ENCODE measurements at regions not wholly inside any gene's neighbourhood (a gene's known extent, or its start where the extent isn't known, plus 50 kb on each side); places are given as distances from the start of the nearest gene placed in this dataset.

DNA sequence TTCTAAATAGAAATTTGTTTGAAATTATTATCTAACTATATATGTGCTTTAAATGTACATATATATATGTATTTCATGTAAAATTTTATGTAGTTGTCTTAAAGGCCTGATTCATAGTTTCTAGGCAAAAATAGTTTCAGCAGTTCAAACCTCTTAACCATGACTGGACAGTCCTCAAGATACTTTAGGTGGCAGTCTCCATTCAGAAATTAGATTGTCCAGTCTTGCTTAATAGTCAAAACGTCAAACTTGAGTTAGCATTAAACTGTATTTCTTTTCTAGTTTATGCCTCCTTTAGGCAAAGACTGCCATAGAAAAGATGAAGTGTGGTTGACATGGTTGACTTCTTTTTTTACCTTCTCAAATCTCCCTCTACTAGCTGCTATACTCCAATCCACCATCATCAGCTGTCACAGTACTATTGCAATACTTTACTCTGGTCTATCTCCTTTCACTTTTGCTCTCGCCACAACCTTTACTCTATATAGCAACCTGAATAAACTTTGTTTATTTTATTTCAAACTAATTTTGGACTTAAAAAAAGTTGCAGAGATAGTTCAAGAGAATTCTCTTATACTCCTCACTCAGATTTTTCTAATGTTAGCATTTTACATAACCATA is 395.6 kb upstream of the DIPK2B start:
- Histone ChIP-seq H2AFZ (ENCODE audit: insufficient read depth, low read depth, low read length, poor library complexity, severe bottlenecking) (no peak overlapping the region), H3K27ac (ENCODE audit: low read depth in 1 of 2, low read length in 2 of 2) (no peak overlapping the region), H3K9ac (ENCODE audit: insufficient read depth, low read length, poor library complexity, severe bottlenecking) (no peak overlapping the region), H3K4me2 (replicated peaks; ENCODE audit: extremely low read depth, low read length, poor library complexity, severe bottlenecking) (no peak overlapping the region), H3K4me3 (replicated peaks in 1 of 3; ENCODE audit: low read depth in 2 of 3, low read length in 3 of 3) (no peak overlapping the region), H3K9me3 (replicated peaks in 1 of 2; ENCODE audit: control insufficient read depth in 1 of 2, insufficient read depth in 1 of 2, low read length in 2 of 2) (no peaks in the 10 kb centered on the region), H3K4me1 (ENCODE audit: control insufficient read depth in 1 of 2, insufficient read depth in 2 of 2, low read length in 2 of 2) (no peaks in the 10 kb centered on the region), H3K36me3 (replicated peaks in 1 of 2; ENCODE audit: control insufficient read depth in 1 of 2, insufficient read depth in 2 of 2, low read length in 2 of 2) (no peaks in the 10 kb centered on the region), H3K79me2 (ENCODE audit: insufficient read depth, low read length) (no peaks in the 10 kb centered on the region), H4K20me1 (ENCODE audit: insufficient read depth, low read length) (no peaks in the 10 kb centered on the region), H3K27me3 (ENCODE audit: control insufficient read depth in 2 of 2, insufficient read depth in 2 of 2, low read length in 2 of 2) (peaks cover 0 to 6% of the 10 kb centered on the region in 2 donors)
- H3K27ac Mint-ChIP-seq, result no peak overlapping the region
- H3K27me3 Mint-ChIP-seq (ENCODE audit: low read depth in 3 of 3), result peaks cover 0 to 15% (median 0%) of the 10 kb centered on the region in 3 donors
- H3K4me3 Mint-ChIP-seq, result no peak overlapping the region
- no peak for DNase-seq
- intact Hi-C loops (cut with micrococcal nuclease), result no loop called here
- no peaks in the 10 kb centered on the region for H3K4me1 Mint-ChIP-seq
- WGBS (ENCODE audit: insufficient coverage), result no CpG with 5 or more reads among the region's 2 CpGs
- no peaks in the 10 kb centered on the region for H3K36me3 Mint-ChIP-seq
- H3K9me3 Mint-ChIP-seq, result peaks cover 0 to 4% (median 0%) of the 10 kb centered on the region in 7 donors
- TF ChIP-seq, protein P1, sequence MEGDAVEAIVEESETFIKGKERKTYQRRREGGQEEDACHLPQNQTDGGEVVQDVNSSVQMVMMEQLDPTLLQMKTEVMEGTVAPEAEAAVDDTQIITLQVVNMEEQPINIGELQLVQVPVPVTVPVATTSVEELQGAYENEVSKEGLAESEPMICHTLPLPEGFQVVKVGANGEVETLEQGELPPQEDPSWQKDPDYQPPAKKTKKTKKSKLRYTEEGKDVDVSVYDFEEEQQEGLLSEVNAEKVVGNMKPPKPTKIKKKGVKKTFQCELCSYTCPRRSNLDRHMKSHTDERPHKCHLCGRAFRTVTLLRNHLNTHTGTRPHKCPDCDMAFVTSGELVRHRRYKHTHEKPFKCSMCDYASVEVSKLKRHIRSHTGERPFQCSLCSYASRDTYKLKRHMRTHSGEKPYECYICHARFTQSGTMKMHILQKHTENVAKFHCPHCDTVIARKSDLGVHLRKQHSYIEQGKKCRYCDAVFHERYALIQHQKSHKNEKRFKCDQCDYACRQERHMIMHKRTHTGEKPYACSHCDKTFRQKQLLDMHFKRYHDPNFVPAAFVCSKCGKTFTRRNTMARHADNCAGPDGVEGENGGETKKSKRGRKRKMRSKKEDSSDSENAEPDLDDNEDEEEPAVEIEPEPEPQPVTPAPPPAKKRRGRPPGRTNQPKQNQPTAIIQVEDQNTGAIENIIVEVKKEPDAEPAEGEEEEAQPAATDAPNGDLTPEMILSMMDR (IDR thresholded peaks at IDR 0.05), result no peak

DNA sequence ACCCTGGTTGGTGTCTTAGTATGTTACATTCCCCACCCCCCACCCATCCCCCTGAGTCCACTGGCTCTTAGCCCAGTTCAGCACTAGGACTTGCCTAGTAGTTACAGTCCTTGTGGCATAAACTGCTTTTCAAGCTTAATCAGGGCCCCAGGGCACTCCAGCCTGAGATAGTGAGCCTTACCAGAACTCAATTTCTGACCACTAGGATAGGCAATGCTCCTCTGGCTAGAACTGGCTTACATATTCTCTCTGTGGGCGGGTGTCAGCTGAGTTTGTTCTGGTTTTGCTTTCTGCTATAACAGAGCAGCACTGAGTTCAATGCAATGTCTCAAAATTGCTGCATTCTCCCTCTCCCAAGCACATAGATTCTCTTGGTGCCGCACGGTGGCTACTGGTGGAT is 391.4 kb upstream of the DIPK2B start:
- Histone ChIP-seq H3K4me3 (replicated peaks in 1 of 3; ENCODE audit: low read depth in 2 of 3, low read length in 3 of 3) (no peak overlapping the region), H3K9me3 (replicated peaks in 1 of 2; ENCODE audit: control insufficient read depth in 1 of 2, insufficient read depth in 1 of 2, low read length in 2 of 2) (no peaks in the 10 kb centered on the region), H3K4me2 (replicated peaks; ENCODE audit: extremely low read depth, low read length, poor library complexity, severe bottlenecking) (no peak overlapping the region), H3K27me3 (ENCODE audit: control insufficient read depth in 2 of 2, insufficient read depth in 2 of 2, low read length in 2 of 2) (peaks cover 0 to 2% of the 10 kb centered on the region in 2 donors), H3K27ac (ENCODE audit: low read depth in 1 of 2, low read length in 2 of 2) (no peak overlapping the region), H4K20me1 (ENCODE audit: insufficient read depth, low read length) (no peaks in the 10 kb centered on the region), H3K9ac (ENCODE audit: insufficient read depth, low read length, poor library complexity, severe bottlenecking) (no peak overlapping the region), H3K4me1 (ENCODE audit: control insufficient read depth in 1 of 2, insufficient read depth in 2 of 2, low read length in 2 of 2) (no peaks in the 10 kb centered on the region), H2AFZ (ENCODE audit: insufficient read depth, low read depth, low read length, poor library complexity, severe bottlenecking) (no peak overlapping the region), H3K79me2 (ENCODE audit: insufficient read depth, low read length) (no peaks in the 10 kb centered on the region), H3K36me3 (replicated peaks in 1 of 2; ENCODE audit: control insufficient read depth in 1 of 2, insufficient read depth in 2 of 2, low read length in 2 of 2) (no peaks in the 10 kb centered on the region)
- no peak for DNase-seq
- TF ChIP-seq, protein P1 (IDR thresholded peaks at IDR 0.05), result no peak
- H3K4me3 Mint-ChIP-seq, result no peak overlapping the region
- peaks cover 0 to 16% (median 2%) of the 10 kb centered on the region in 7 donors for H3K9me3 Mint-ChIP-seq
- H3K36me3 Mint-ChIP-seq, result no peaks in the 10 kb centered on the region
- H3K4me1 Mint-ChIP-seq, result peaks cover 5% of the 10 kb centered on the region
- peaks cover 0 to 15% (median 0%) of the 10 kb centered on the region in 3 donors for H3K27me3 Mint-ChIP-seq (ENCODE audit: low read depth in 3 of 3)
- no peak overlapping the region for H3K27ac Mint-ChIP-seq
- intact Hi-C loops (cut with micrococcal nuclease), result no loop called here
- no CpG with 5 or more reads among the region's 3 CpGs for WGBS (ENCODE audit: insufficient coverage)
